ENCODE measurements at regions not wholly inside any gene's neighbourhood (a gene's known extent, or its start where the extent isn't known, plus 50 kb on each side); places are given as distances from the start of the nearest gene placed in this dataset.

GRCh38 chr3:117660941-117661817, 951.6 kb downstream of the TUSC7 start:
- no peak for TF ChIP-seq SUZ12 (IDR thresholded peaks at IDR 0.05)
- TF ChIP-seq FOXM1 (IDR thresholded peaks at IDR 0.05; ENCODE audit: borderline replicate concordance): no peak
- TF ChIP-seq PKNOX1 (IDR thresholded peaks at IDR 0.05): no peak
- TF ChIP-seq SP1 (IDR thresholded peaks at IDR 0.05): no peak
- TF ChIP-seq NFRKB (IDR thresholded peaks at IDR 0.05): no peak
- no peak for TF ChIP-seq BHLHE40 (IDR thresholded peaks at IDR 0.05; ENCODE audit: borderline replicate concordance)
- no peak for TF ChIP-seq TARDBP (IDR thresholded peaks at IDR 0.05)
- TF ChIP-seq ZNF384 (IDR thresholded peaks at IDR 0.05): no peak
- no peak for TF ChIP-seq ELF4 (IDR thresholded peaks at IDR 0.05)
- no peak for TF ChIP-seq ARNT (IDR thresholded peaks at IDR 0.05)
- TF ChIP-seq FOXA1 (IDR thresholded peaks at IDR 0.05): no peak
- TF ChIP-seq CTBP1 (IDR thresholded peaks at IDR 0.05; ENCODE audit: borderline replicate concordance): no peak
- no peak for TF ChIP-seq L3MBTL2 (conservative IDR thresholded peaks at IDR 0.05)
- TF ChIP-seq LEF1 (IDR thresholded peaks at IDR 0.05; ENCODE audit: borderline replicate concordance): no peak
